ENCODE measurements at regions not wholly inside any gene's neighbourhood (a gene's known extent, or its start where the extent isn't known, plus 50 kb on each side); places are given as distances from the start of the nearest gene placed in this dataset.
"Not testable (repeated sequence)": the region's sequence is repeated elsewhere in the genome, so short reads cannot be mapped to it uniquely, and the experiment has no call there.

GRCh38 chr10:124324451-124324850 lies 94.3 kb downstream of the OAT start:
- no peak for DNase-seq (ENCODE audit: low read depth, low spot score)

GRCh38 chr10:124323806-124324205 lies 94.9 kb downstream of the OAT start:
- DNase-seq (ENCODE audit: low read depth, low spot score): no peak

- no peak for DNase-seq (ENCODE audit: low read depth, low spot score)
These were observed 95.5 kb downstream of the OAT start for GRCh38 chr10:124323111-124323725.

- no peak for DNase-seq (ENCODE audit: low read depth, low spot score)
These were observed 96.3 kb downstream of the OAT start for GRCh38 chr10:124322191-124322980.

DNA sequence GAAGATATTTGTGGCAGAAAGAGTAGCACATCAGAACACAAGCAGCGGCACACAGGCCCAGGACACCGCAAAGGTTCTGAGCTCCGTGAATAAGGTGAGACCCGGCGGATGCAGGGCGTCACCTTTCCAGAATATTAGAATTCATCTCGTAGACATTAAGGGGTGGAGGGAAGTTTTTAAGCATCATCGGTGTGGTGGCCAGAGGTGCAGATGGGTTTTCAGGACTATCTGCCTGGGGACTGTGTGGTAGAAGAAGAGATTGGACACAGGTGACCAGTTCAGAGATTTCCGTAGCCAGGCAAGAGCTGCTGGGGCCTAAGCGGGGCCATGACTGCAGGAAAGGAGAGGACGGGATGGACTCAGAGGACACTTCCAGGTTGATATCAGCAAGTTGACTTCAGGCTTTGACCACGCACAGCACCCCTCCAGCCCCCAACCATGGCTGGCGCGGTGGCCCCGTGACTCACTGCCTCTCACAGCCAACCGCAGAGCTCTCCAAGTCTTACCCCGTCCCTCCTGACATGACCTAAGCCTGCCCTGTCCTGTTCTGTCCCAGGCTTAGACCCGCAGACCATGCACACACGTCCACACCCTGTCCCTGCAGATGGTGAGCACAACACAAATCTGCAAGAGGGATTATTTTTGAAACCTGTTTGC lies 97.2 kb downstream of the OAT start:
- no peak for DNase-seq (ENCODE audit: low read depth, low spot score)

GRCh38 chr10:124320778-124321432 lies 97.8 kb downstream of the OAT start:
- no peak for DNase-seq (ENCODE audit: low read depth, low spot score)

DNA sequence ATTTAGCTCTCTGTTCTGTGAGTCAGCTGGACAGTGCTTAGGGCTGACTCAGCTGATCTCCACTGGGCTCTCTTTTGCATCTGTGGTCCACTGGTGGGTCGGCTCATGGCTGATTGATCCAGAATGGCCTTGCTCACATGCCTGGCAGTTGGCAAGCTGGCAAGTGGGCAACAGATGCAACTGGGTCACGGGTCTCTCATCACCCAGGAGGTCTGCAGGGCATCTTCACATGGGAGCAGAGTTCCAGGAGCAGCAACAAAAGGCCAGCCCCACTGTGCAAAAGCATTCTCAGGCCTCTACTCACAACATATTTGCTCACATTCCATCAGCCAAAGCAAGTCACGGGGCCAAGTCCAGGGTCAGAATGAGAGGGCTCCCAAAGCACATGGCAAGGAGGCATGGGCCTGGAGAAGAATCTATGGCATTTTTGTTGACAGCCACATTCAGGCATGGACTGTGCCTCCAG lies 98.8 kb downstream of the OAT start:
- DNase-seq (ENCODE audit: low read depth, low spot score): peak; percentile 52

GRCh38 chr10:124319520-124319919 lies 99.2 kb downstream of the OAT start:
- DNase-seq (ENCODE audit: low read depth, low spot score): not testable (repeated sequence)

DNA sequence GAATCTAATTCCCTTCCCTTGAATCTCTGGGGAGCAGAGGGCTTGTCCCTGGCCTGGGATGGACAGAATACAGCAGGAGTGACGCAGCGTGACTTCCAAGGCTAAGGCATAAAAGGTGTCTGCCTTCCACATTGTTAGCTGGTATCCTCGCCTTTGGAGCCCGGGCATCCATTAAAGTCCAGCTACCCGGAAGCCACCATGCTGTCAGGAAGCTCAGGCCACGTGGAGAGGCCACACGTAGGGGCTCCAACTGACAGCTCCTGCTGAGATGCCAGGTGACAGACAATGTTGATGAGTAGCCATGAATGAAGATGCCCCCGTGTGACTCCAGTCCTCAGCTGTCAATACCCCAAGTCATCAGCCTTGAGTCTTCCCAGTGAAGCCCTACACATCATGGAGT lies 99.9 kb downstream of the OAT start:
- DNase-seq (ENCODE audit: low read depth, low spot score): no peak

DNA sequence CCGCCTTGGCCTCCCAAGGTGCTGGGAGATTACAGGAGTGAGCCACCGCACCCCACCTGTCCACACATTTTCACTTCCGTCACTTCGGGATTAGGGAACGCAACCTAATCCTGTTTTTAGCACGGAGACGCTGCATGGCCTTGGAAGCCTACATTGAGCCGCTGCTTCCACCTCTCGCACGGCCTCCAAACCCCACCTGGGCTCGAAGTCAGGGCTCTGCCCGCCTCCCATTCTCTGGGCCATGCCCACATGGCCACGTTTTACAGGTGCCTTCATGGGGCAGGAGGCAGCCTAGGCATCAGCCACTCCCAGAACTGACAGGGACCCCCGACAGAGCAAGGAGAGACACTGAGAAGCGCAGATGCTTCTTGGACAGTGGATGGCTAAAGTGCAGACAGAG lies 100.6 kb downstream of the OAT start:
- DNase-seq (ENCODE audit: low read depth, low spot score): no peak

DNA sequence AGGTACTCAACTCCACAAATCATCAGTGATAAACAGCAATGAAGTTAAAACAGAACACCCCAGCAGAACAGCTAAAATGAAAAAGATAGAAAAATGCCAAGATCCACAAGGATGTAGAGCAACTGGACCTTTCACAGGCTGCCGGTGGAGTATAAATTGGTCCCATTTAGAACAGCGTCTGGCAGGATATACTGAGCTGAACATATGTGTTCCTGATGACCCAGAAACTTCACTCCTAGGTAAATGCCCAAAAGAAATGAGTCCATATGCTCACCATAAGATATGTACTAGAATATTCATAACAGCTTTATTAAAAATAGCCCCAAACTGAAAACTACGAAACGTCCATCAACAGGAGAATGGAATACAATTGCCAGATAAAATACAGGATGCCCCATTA lies 102.4 kb downstream of the OAT start:
- no peak for DNase-seq (ENCODE audit: low read depth, low spot score)

- DNase-seq (ENCODE audit: low read depth, low spot score): no peak
These were observed 103.0 kb downstream of the OAT start for GRCh38 chr10:124315591-124316270.

- no peak for DNase-seq (ENCODE audit: low read depth, low spot score)
These were observed 105.3 kb downstream of the OAT start for GRCh38 chr10:124313374-124313773.

GRCh38 chr10:124308811-124309210 lies 109.9 kb downstream of the OAT start:
- no peak for DNase-seq (ENCODE audit: low read depth, low spot score)

DNA sequence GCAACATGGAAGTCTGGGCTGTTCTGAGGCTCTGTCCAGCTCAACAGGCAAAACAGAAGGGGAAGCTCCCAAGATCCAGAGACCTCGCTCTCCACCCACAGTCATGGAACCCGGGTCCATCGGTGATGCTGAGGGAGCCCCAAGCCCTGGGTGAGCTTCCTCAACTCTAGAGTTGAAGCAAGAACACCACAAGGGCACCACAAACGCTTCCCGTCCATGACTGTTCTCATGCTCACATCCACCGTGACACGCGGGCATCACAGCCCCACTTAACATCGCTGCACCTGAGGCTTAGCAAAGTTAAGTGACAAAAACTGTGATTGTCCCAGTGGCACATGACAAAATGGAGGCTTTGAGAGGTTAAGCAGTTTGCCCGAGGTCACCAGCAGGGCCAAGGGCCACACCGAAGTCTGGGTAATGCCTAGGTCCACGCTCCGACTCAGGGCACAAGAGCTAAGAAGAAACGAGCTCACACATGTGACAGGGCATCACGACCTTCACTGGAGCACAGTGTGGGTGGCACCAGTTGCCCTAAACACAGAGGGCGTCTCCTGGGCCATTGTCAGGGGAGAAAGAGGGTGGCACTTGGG lies 110.6 kb downstream of the OAT start:
- no peak for DNase-seq (ENCODE audit: low read depth, low spot score)

- DNase-seq (ENCODE audit: low read depth, low spot score): no peak
These were observed 111.1 kb downstream of the OAT start for GRCh38 chr10:124307591-124307990.

- no peak for DNase-seq (ENCODE audit: low read depth, low spot score)
These were observed 111.8 kb downstream of the OAT start for GRCh38 chr10:124306922-124307371.

DNA sequence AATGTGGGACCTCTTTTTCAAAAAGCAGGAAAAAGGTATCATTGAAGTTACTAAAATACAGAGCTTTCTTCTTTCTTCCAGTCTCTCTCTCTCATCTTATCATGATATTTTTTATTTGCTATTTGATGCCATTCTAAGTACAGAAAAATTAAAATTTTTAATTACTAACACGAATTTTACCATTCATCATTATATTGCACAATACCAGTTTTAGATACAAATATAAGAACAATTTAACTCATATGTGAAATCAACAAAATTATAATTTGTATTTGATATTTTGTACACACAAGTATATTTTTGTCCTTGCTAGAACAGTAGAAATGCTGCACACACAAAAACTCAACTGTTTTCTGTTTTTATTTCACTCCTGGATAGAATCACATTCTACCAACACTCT lies 112.2 kb downstream of the OAT start:
- DNase-seq (ENCODE audit: low read depth, low spot score): no peak

DNA sequence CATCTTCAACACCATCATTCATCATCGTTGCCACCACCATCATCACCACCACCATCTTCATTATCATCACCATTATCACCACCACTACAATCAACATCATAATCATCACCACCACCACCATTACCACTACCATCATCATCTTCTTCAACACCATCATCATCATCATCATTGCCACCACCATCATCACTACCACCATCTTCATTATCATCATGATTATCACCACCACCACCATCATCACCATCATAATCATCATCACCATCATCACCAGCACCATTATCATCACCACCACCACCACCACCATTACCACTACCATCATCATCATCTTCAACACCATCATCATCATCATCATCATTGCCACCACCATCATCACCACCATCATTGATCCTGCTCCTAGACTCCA lies 112.7 kb downstream of the OAT start:
- no peak for DNase-seq (ENCODE audit: low read depth, low spot score)

- DNase-seq (ENCODE audit: low read depth, low spot score): no peak
These were observed 113.6 kb downstream of the OAT start for GRCh38 chr10:124305131-124305530.

Measured in brain pericyte (primary cell).